B cell (primary cell): ENCODE measurements at regions not wholly inside any gene's neighbourhood (a gene's known extent, or its start where the extent isn't known, plus 50 kb on each side); places are given as distances from the start of the nearest gene placed in this dataset.

Experiments used
- ATAC-seq: fragments of 200-7000 bp; cut with Tn5 transposase; one replicate; pipeline ENCODE4 v1.10.0; 2021; ENCODE audit warnings: low read depth, mild to moderate bottlenecking, moderate number of reproducible peaks, moderate library complexity
- CTCF ChIA-PET: fragments of 350-600 bp; sonication (Branson Sonifier 250); formaldehyde crosslinking; loops from one replicate; lab custom pipeline; 2021; ENCODE audit warnings: antibody characterized with exemption, inconsistent platforms; lab: Charles Lee
- POLR2A ChIA-PET: fragments of 350-600 bp; sonication (Branson Sonifier 250); formaldehyde crosslinking; loops from one replicate; lab custom pipeline; 2021; ENCODE audit warnings: antibody characterized with exemption; lab: Charles Lee
- DNase-seq: peaks from one replicate; pipeline ENCODE4 v3.0.0; 2013
- H2AFZ ChIP-seq: 2 replicates; pipeline ENCODE4 v1.6.1; 2012; ENCODE audit warnings: mild to moderate bottlenecking, low read depth, low read length; ENCODE audit not compliant: insufficient read depth, poor library complexity, severe bottlenecking
- H3K27ac ChIP-seq, 2 donors: 1 replicate in 1 of 2; 2 replicates in 1 of 2; pipeline ENCODE4 v1.5.1; 2012 to 2013; ENCODE audit warnings: low read length in 2 of 2, mild to moderate bottlenecking in 2 of 2, moderate library complexity in 1 of 2
- H3K27me3 ChIP-seq, 4 experiments: fragments of 200-600 bp in 1 of 4; sonication (generic) in 1 of 4; replicated peaks in 1 of 4; 1 replicate in 2 of 4; 2 replicates in 2 of 4; pipeline versions ENCODE4 v1.6.1 to v1.7.0; 2013 to 2016; ENCODE audit warnings: low read length in 3 of 4, mild to moderate bottlenecking in 2 of 4, mixed read lengths in 1 of 4, moderate library complexity in 1 of 4; ENCODE audit not compliant: insufficient read depth in 4 of 4, control insufficient read depth in 3 of 4; ENCODE audit errors: control extremely low read depth in 1 of 4
- H3K36me3 ChIP-seq, 2 experiments: replicated peaks in 1 of 2; 1 replicate in 1 of 2; 2 replicates in 1 of 2; pipeline versions ENCODE4 v1.6.1 to v1.7.1; 2013; ENCODE audit warnings: low read length in 1 of 2; ENCODE audit not compliant: insufficient read depth in 2 of 2, control insufficient read depth in 1 of 2; ENCODE audit errors: control extremely low read depth in 1 of 2, extremely low read depth in 1 of 2
- H3K4me1 ChIP-seq, 2 donors: fragments of 200-600 bp in 1 of 2; sonication (generic) in 1 of 2; 1 replicate in 1 of 2; 2 replicates in 1 of 2; pipeline versions ENCODE4 v1.5.1 to v1.6.1; 2013 to 2017; ENCODE audit warnings: low read length in 2 of 2; ENCODE audit not compliant: control insufficient read depth in 2 of 2, insufficient read depth in 2 of 2
- H3K4me2 ChIP-seq: replicated peaks from 2 replicates; pipeline ENCODE3; 2012; ENCODE audit warnings: mild to moderate bottlenecking, low read depth, low read length; ENCODE audit not compliant: poor library complexity, severe bottlenecking
- H3K4me3 ChIP-seq, 5 experiments: fragments of 200-600 bp in 1 of 5; sonication (generic) in 1 of 5; 1 replicate in 3 of 5; 2 replicates in 2 of 5; pipeline versions ENCODE4 v1.5.1 to v1.7.0; 2011 to 2016; ENCODE audit warnings: low read length in 4 of 5, mild to moderate bottlenecking in 4 of 5, low read depth in 2 of 5, control low read depth in 1 of 5, moderate library complexity in 1 of 5; ENCODE audit not compliant: insufficient read depth in 1 of 5; ENCODE audit errors: control extremely low read depth in 1 of 5, extremely low read depth in 1 of 5
- H3K79me2 ChIP-seq: fragments of 200-600 bp; sonication (generic); one replicate; pipeline ENCODE4 v1.6.0; 2016; ENCODE audit warnings: low read length; ENCODE audit not compliant: control insufficient read depth, insufficient read depth
- H3K9ac ChIP-seq: fragments of 200-600 bp; sonication (generic); 2 replicates; pipeline ENCODE4 v1.6.1; 2017; ENCODE audit warnings: mild to moderate bottlenecking, low read length, moderate library complexity
- H3K9me3 ChIP-seq, 3 donors: one replicate each; pipeline versions ENCODE4 v1.6.1 to v1.7.1; 2013; ENCODE audit warnings: low read length in 2 of 3; ENCODE audit not compliant: control insufficient read depth in 2 of 3, insufficient read depth in 1 of 3; ENCODE audit errors: control extremely low read depth in 1 of 3
- H4K20me1 ChIP-seq: 2 replicates; pipeline ENCODE4 v1.6.0; 2012; ENCODE audit warnings: mild to moderate bottlenecking, low read length; ENCODE audit not compliant: insufficient read depth, control insufficient read depth, poor library complexity, severe bottlenecking
- H3K27ac Mint-ChIP-seq: one replicate; pipeline ENCODE4 v1.8.0; 2021; ENCODE audit warnings: mixed read lengths
- H3K27me3 Mint-ChIP-seq: one replicate; pipeline ENCODE4 v1.8.0; 2021; ENCODE audit warnings: mixed read lengths
- H3K4me1 Mint-ChIP-seq: one replicate; pipeline ENCODE4 v1.8.0; 2021; ENCODE audit warnings: mixed read lengths
- H3K4me3 Mint-ChIP-seq: one replicate; pipeline ENCODE4 v1.8.0; 2021; ENCODE audit warnings: mixed read lengths
- H3K9me3 Mint-ChIP-seq: one replicate; pipeline ENCODE4 v1.8.0; 2022; ENCODE audit warnings: mixed read lengths; ENCODE audit not compliant: insufficient read depth
- EZH2 ChIP-seq: IDR thresholded peaks from 2 replicates; pipeline ENCODE4 v1.6.1; 2012; ENCODE audit warnings: borderline replicate concordance, low read depth, mild to moderate bottlenecking, moderate library complexity, low read length; ENCODE audit not compliant: insufficient read depth, poor library complexity, severe bottlenecking
- WGBS: methylation state at CpG from one replicate; pipeline ENCODE4 v1.1.5; 2013; ENCODE audit warnings: missing lambda C conversion rate; ENCODE audit not compliant: insufficient coverage; 5-methylcytosine and 5-hydroxymethylcytosine counted together
- intact Hi-C: fragments of 100-400 bp; cut with micrococcal nuclease; formaldehyde crosslinking; loops from one replicate; pipeline ENCODE4 v1.10.0; 2022
- TF ChIP-seq, protein P1 (sequence below): fragments of 200-600 bp; IDR thresholded peaks from one replicate; pipeline ENCODE4 v1.8.0; 2022; ENCODE audit warnings: antibody characterized with exemption, mild to moderate bottlenecking

DNA sequence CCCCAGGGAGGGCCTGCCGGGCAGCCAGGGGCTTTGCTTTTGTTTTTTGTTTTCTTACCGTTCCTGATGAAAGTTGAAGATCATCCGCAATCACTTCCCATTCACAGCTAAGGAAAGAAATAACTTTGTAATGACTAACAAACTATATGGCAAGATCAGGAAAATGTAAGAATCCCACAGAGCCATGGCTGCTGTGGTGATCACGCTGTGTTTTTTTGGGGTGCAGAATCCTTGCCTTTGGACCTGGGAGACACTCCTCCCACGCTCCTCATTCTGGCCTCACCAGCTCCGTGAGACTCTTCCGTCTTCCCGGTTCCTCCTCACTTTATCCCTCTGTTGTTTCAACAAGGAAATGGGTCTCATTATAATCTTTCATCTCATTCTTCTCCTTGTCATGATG, 443.0 kb upstream of the MGMT start:
- Histone ChIP-seq H3K9me3 (no peaks in the 10 kb centered on the region), H3K4me2 (no peak overlapping the region), H4K20me1 (no peaks in the 10 kb centered on the region), H3K4me3 (no peak overlapping the region), H2AFZ (no peak overlapping the region), H3K9ac (no peak overlapping the region), H3K27me3 (no peaks in the 10 kb centered on the region), H3K79me2 (no peaks in the 10 kb centered on the region), H3K36me3 (no peaks in the 10 kb centered on the region), H3K4me1 (no peaks in the 10 kb centered on the region), H3K27ac (no peak overlapping the region)
- no peaks in the 10 kb centered on the region for H3K9me3 Mint-ChIP-seq
- CTCF ChIA-PET, result no interaction called here
- peaks cover 4% of the 10 kb centered on the region for H3K27me3 Mint-ChIP-seq
- no peak for TF ChIP-seq EZH2
- TF ChIP-seq, protein P1, sequence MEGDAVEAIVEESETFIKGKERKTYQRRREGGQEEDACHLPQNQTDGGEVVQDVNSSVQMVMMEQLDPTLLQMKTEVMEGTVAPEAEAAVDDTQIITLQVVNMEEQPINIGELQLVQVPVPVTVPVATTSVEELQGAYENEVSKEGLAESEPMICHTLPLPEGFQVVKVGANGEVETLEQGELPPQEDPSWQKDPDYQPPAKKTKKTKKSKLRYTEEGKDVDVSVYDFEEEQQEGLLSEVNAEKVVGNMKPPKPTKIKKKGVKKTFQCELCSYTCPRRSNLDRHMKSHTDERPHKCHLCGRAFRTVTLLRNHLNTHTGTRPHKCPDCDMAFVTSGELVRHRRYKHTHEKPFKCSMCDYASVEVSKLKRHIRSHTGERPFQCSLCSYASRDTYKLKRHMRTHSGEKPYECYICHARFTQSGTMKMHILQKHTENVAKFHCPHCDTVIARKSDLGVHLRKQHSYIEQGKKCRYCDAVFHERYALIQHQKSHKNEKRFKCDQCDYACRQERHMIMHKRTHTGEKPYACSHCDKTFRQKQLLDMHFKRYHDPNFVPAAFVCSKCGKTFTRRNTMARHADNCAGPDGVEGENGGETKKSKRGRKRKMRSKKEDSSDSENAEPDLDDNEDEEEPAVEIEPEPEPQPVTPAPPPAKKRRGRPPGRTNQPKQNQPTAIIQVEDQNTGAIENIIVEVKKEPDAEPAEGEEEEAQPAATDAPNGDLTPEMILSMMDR, result no peak
- intact Hi-C loops, result no loop called here
- H3K4me1 Mint-ChIP-seq, result no peaks in the 10 kb centered on the region
- POLR2A ChIA-PET, result no interaction called here
- no peak for ATAC-seq
- no peak overlapping the region for H3K4me3 Mint-ChIP-seq
- H3K27ac Mint-ChIP-seq, result no peak overlapping the region
- DNase-seq, result no peak
- WGBS, result no CpG with 5 or more reads among the region's 8 CpGs

DNA sequence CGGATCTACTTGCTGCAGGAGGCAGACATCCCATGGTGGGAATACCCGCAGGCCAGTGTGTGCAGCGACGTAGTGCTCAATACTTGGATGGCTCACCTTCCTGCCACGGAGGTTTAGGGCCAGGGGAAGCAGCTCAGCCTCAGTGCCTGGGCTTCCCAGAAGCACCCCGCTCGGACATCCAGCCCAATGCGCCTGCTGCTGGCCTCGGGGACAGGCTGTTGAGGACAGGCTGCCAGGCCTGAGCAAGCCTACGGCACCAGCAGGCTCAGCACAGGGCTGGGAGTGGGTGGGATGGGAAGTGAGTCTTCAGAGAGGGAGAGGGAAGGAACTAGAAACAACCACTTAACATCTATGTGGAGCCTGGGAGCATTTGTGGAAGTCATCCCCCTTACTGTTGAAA, 441.3 kb upstream of the MGMT start:
- WGBS, result 71% methylated on average over 7 of the region's 10 CpGs
- no peaks in the 10 kb centered on the region for H3K36me3 ChIP-seq
- CTCF ChIA-PET, result no interaction called here
- H3K79me2 ChIP-seq, result no peaks in the 10 kb centered on the region
- peaks cover 4% of the 10 kb centered on the region for H3K27me3 Mint-ChIP-seq
- H3K27ac Mint-ChIP-seq, result no peak overlapping the region
- DNase-seq (no peak), ATAC-seq (no peak)
- H3K9ac ChIP-seq, result no peak overlapping the region
- no peak overlapping the region for H3K4me3 ChIP-seq
- no peak overlapping the region for H3K4me2 ChIP-seq
- H3K27me3 ChIP-seq, result no peaks in the 10 kb centered on the region
- intact Hi-C loops, result no loop called here
- no peak overlapping the region for H3K27ac ChIP-seq
- no peaks in the 10 kb centered on the region for H4K20me1 ChIP-seq
- H3K4me1 ChIP-seq, result no peaks in the 10 kb centered on the region
- no peak overlapping the region for H2AFZ ChIP-seq
- no peaks in the 10 kb centered on the region for H3K9me3 ChIP-seq
- no peaks in the 10 kb centered on the region for H3K9me3 Mint-ChIP-seq
- no peak for TF ChIP-seq EZH2
- TF ChIP-seq, protein P1, result no peak
- H3K4me1 Mint-ChIP-seq, result no peaks in the 10 kb centered on the region
- H3K4me3 Mint-ChIP-seq, result no peak overlapping the region
- POLR2A ChIA-PET, result no interaction called here
